HFF-Myc (cell line): ENCODE measurements at regions not wholly inside any gene's neighbourhood (a gene's known extent, or its start where the extent isn't known, plus 50 kb on each side); places are given as distances from the start of the nearest gene placed in this dataset.

ENCODE experiments used
- DNase-seq: peaks from one replicate; pipeline ENCODE4 v3.0.0-alpha.2; 2011; ENCODE audit warnings: low read depth; ENCODE audit errors: extremely low read depth
- H3K4me3 ChIP-seq: replicated peaks from 2 replicates; pipeline ENCODE4 v1.5.1; 2011; ENCODE audit warnings: low read depth, mild to moderate bottlenecking, control low read depth, low read length
- CTCF ChIP-seq: IDR thresholded peaks from 2 replicates; pipeline ENCODE4 v1.5.1; 2012; ENCODE audit warnings: mild to moderate bottlenecking, low read depth, low read length, control low read depth; ENCODE audit errors: missing control alignments

GRCh38 chr6:141483598-141484061 is 649.1 kb upstream of the GJE1 start:
- TF ChIP-seq CTCF, result no peak
- DNase-seq, result peak; percentile 81
- H3K4me3 ChIP-seq, result peak overlapping the region; percentile 4; the same call in 1 of the 2 replicates

DNA sequence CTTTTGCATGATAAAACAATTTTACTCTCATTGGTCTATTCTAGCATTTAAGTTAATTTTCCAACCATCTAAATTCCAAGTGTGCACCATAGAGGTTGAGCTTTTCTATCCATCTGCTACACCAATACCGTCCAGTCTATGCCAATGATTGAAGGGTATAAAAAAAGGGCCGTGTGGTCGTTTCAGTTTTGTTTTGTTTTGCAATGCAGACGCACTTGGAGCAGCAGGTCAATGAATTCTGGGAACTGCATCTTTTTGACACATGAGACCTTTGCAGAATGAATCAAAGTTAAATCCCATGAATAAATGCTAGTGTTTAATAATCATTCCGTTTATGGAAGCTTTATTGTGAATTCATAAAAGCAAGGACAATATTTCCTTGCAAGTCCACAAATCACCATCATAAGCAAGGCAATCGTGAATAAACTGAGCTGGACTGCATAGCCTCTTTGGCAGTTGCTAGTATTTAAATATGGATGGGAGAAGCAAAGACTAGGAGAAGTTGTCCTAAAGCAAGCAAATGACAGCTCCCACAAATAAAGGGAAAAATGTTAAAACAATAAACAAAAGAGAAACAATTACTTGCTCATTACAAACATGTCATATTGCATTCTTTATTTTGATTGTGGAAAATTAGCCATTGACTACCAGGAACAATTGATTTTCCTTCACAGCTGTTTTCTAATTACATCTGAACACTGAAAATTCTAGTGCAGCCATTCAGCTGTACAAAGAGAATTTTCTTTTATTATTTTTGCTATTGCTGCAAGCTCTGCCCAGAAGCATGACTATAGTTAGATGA is 649.7 kb upstream of the GJE1 start:
- DNase-seq, result no peak
- TF ChIP-seq CTCF, result no peak
- H3K4me3 ChIP-seq, result peak overlapping the region; percentile 4; the same call in 1 of the 2 replicates

GRCh38 chr6:141475259-141475658 is 657.5 kb upstream of the GJE1 start:
- TF ChIP-seq CTCF, result no peak
- DNase-seq, result no peak
- no peak overlapping the region for H3K4me3 ChIP-seq

- no peak for DNase-seq
- no peak for TF ChIP-seq CTCF
- H3K4me3 ChIP-seq, result no peak overlapping the region
These were observed 660.4 kb upstream of the GJE1 start for GRCh38 chr6:141472162-141472928.

- no peak overlapping the region for H3K4me3 ChIP-seq
- no peak for DNase-seq
- TF ChIP-seq CTCF, result no peak
These were observed 661.9 kb upstream of the GJE1 start for GRCh38 chr6:141470810-141471209.

GRCh38 chr6:141467881-141468280 is 664.8 kb upstream of the GJE1 start:
- DNase-seq, result no peak
- TF ChIP-seq CTCF, result no peak

More at GRCh38 chr6:141467881-141468280, 664.8 kb upstream of the GJE1 start:
- H3K4me3 ChIP-seq, result no peak overlapping the region
